ENCODE measurements at regions not wholly inside any gene's neighbourhood (a gene's known extent, or its start where the extent isn't known, plus 50 kb on each side); places are given as distances from the start of the nearest gene placed in this dataset.

DNA sequence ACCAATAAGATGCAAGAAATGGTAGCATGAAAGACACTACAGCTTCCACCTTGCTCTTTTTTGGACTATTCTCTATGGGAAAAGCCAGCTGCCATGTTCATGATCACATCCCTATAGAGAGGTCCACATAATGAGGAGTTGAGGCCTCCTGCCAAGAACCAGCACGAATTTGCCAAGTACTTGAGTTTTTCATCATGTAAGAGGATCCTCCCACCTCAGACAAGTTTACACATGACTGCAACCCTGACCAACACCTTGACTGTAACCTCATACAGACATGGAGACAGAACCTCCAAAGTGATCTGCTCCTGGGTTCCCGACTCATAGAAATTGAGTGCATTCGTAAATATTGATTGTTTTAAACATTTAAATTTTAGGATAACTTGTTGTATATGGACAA is 135.2 kb upstream of the TSPAN5 start:
- TF ChIP-seq, protein P1, sequence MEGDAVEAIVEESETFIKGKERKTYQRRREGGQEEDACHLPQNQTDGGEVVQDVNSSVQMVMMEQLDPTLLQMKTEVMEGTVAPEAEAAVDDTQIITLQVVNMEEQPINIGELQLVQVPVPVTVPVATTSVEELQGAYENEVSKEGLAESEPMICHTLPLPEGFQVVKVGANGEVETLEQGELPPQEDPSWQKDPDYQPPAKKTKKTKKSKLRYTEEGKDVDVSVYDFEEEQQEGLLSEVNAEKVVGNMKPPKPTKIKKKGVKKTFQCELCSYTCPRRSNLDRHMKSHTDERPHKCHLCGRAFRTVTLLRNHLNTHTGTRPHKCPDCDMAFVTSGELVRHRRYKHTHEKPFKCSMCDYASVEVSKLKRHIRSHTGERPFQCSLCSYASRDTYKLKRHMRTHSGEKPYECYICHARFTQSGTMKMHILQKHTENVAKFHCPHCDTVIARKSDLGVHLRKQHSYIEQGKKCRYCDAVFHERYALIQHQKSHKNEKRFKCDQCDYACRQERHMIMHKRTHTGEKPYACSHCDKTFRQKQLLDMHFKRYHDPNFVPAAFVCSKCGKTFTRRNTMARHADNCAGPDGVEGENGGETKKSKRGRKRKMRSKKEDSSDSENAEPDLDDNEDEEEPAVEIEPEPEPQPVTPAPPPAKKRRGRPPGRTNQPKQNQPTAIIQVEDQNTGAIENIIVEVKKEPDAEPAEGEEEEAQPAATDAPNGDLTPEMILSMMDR (IDR thresholded peaks at IDR 0.05): no peak
- TF ChIP-seq POLR2A (IDR thresholded peaks at IDR 0.05; ENCODE audit: low read depth): no peak
- TF ChIP-seq EP300 (IDR thresholded peaks at IDR 0.05): no peak
- no peak for TF ChIP-seq POLR2AphosphoS5 (IDR thresholded peaks at IDR 0.05)
